Neural progenitor cell (in vitro differentiated cells): ENCODE measurements at regions not wholly inside any gene's neighbourhood (a gene's known extent, or its start where the extent isn't known, plus 50 kb on each side); places are given as distances from the start of the nearest gene placed in this dataset.

Experiments used
- DNase-seq: peaks from one replicate; pipeline ENCODE4 v3.0.0-alpha.2; 2016; ENCODE audit warnings: low spot score
- H2AFZ ChIP-seq: fragments of 200-600 bp; sonication (generic); replicated peaks from 2 replicates; pipeline ENCODE4 v1.6.1; 2016; ENCODE audit warnings: antibody characterized with exemption
- H3F3A ChIP-seq: fragments of 200-600 bp; sonication (generic); 2 replicates; pipeline ENCODE4 v1.6.1; 2016; ENCODE audit warnings: antibody characterized with exemption, low read depth
- H3K27ac ChIP-seq: fragments of 200-600 bp; sonication (generic); 2 replicates; pipeline ENCODE4 v1.5.1; 2016; ENCODE audit warnings: mild to moderate bottlenecking
- H3K27me3 ChIP-seq: fragments of 200-600 bp; sonication (generic); 2 replicates; pipeline ENCODE4 v1.6.1; 2016; ENCODE audit warnings: mild to moderate bottlenecking, moderate library complexity
- H3K36me3 ChIP-seq: fragments of 200-600 bp; sonication (generic); 2 replicates; pipeline ENCODE4 v1.5.1; 2016
- H3K4me1 ChIP-seq: fragments of 200-600 bp; sonication (generic); 2 replicates; pipeline ENCODE4 v1.6.1; 2016; ENCODE audit warnings: mixed run types
- H3K4me2 ChIP-seq: fragments of 200-600 bp; sonication (generic); 2 replicates; pipeline ENCODE4 v1.6.1; 2016
- H3K4me3 ChIP-seq: fragments of 200-600 bp; sonication (generic); 2 replicates; pipeline ENCODE4 v1.5.1; 2016
- H3K79me2 ChIP-seq: fragments of 200-600 bp; sonication (generic); 2 replicates; pipeline ENCODE4 v1.6.1; 2016; ENCODE audit warnings: low read depth
- H3K9ac ChIP-seq: fragments of 200-600 bp; sonication (generic); 2 replicates; pipeline ENCODE4 v1.6.1; 2016
- H3K9me3 ChIP-seq: fragments of 200-600 bp; sonication (generic); 2 replicates; pipeline ENCODE4 v1.5.1; 2016; ENCODE audit warnings: low read depth
- H4K20me1 ChIP-seq: fragments of 200-600 bp; sonication (generic); 2 replicates; pipeline ENCODE4 v1.6.1; 2016; ENCODE audit warnings: low read depth
- H3K27ac Mint-ChIP-seq: 3 replicates; pipeline ENCODE4 v1.8.0; 2021; ENCODE audit warnings: mixed read lengths
- H3K27me3 Mint-ChIP-seq: 2 replicates; pipeline ENCODE4 v1.8.0; 2022; ENCODE audit warnings: low read depth, mild to moderate bottlenecking, inconsistent platforms, moderate library complexity, mixed read lengths; ENCODE audit not compliant: insufficient read depth
- H3K36me3 Mint-ChIP-seq: 3 replicates; pipeline ENCODE4 v1.8.0; 2021; ENCODE audit warnings: mixed read lengths
- H3K4me1 Mint-ChIP-seq: 3 replicates; pipeline ENCODE4 v1.8.0; 2021; ENCODE audit warnings: mixed read lengths
- H3K4me3 Mint-ChIP-seq: 3 replicates; pipeline ENCODE4 v1.8.0; 2021; ENCODE audit warnings: mild to moderate bottlenecking, moderate library complexity, mixed read lengths
- H3K9me3 Mint-ChIP-seq: 3 replicates; pipeline ENCODE4 v1.8.0; 2020; ENCODE audit warnings: mixed read lengths
- EZH2 ChIP-seq: fragments of 200-600 bp; sonication (generic); IDR thresholded peaks from 2 replicates; pipeline ENCODE4 v1.6.1; 2017; ENCODE audit warnings: antibody characterized with exemption, mild to moderate bottlenecking, moderate library complexity
- EZH2phosphoT487 ChIP-seq: fragments of 200-600 bp; sonication (generic); IDR thresholded peaks from 2 replicates; pipeline ENCODE4 v1.6.1; 2017; ENCODE audit warnings: antibody characterized with exemption
- TF ChIP-seq, protein P1 (sequence below): fragments of 200-600 bp; sonication (generic); IDR thresholded peaks from 2 replicates; pipeline ENCODE4 v1.5.1; 2017; ENCODE audit warnings: antibody characterized with exemption, mild to moderate bottlenecking

DNA sequence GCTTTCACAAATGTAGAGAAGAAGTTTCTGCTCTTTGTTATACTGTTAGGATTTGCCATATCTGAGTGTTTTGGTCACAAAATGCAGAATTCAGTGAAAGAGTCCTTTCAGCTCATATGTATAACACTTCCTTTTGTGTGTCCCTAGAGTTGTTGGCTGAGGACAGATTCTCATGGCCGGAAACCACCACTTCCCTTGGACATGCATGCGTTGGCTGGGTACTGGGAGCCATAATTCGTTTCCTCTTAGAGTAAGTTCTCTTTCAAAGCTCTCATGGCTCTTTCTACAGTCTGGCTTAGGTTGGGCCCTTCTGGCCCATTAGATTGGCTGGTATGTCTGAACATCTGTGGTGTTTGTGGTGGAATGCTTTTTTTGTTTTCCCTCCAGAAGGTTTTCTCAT is 298.5 kb downstream of the DIPK2A start:
- H3K27me3 ChIP-seq, result no peaks in the 10 kb centered on the region
- H2AFZ ChIP-seq, result no peak overlapping the region
- no peaks in the 10 kb centered on the region for H3F3A ChIP-seq
- no peaks in the 10 kb centered on the region for H3K36me3 Mint-ChIP-seq
- H3K27ac Mint-ChIP-seq, result no peak overlapping the region
- no peaks in the 10 kb centered on the region for H3K4me1 Mint-ChIP-seq
- no peak overlapping the region for H3K9ac ChIP-seq
- no peaks in the 10 kb centered on the region for H3K9me3 Mint-ChIP-seq
- no peaks in the 10 kb centered on the region for H4K20me1 ChIP-seq
- H3K27ac ChIP-seq, result no peak overlapping the region
- H3K36me3 ChIP-seq, result no peaks in the 10 kb centered on the region
- TF ChIP-seq EZH2phosphoT487 (no peak), EZH2 (no peak)
- TF ChIP-seq, protein P1, sequence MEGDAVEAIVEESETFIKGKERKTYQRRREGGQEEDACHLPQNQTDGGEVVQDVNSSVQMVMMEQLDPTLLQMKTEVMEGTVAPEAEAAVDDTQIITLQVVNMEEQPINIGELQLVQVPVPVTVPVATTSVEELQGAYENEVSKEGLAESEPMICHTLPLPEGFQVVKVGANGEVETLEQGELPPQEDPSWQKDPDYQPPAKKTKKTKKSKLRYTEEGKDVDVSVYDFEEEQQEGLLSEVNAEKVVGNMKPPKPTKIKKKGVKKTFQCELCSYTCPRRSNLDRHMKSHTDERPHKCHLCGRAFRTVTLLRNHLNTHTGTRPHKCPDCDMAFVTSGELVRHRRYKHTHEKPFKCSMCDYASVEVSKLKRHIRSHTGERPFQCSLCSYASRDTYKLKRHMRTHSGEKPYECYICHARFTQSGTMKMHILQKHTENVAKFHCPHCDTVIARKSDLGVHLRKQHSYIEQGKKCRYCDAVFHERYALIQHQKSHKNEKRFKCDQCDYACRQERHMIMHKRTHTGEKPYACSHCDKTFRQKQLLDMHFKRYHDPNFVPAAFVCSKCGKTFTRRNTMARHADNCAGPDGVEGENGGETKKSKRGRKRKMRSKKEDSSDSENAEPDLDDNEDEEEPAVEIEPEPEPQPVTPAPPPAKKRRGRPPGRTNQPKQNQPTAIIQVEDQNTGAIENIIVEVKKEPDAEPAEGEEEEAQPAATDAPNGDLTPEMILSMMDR, result no peak
- no peak overlapping the region for H3K4me2 ChIP-seq
- H3K4me3 ChIP-seq, result no peak overlapping the region
- no peaks in the 10 kb centered on the region for H3K9me3 ChIP-seq
- no peak for DNase-seq
- H3K4me1 ChIP-seq, result no peaks in the 10 kb centered on the region
- peaks cover 3% of the 10 kb centered on the region for H3K27me3 Mint-ChIP-seq
- H3K4me3 Mint-ChIP-seq, result no peak overlapping the region
- no peaks in the 10 kb centered on the region for H3K79me2 ChIP-seq

GRCh38 chr3:144272680-144273079 is 301.1 kb downstream of the DIPK2A start:
- Histone ChIP-seq H3K4me1 (no peaks in the 10 kb centered on the region), H3F3A (no peaks in the 10 kb centered on the region), H4K20me1 (no peaks in the 10 kb centered on the region), H3K27me3 (no peaks in the 10 kb centered on the region), H3K27ac (no peak overlapping the region), H3K36me3 (no peaks in the 10 kb centered on the region), H3K9ac (no peak overlapping the region), H3K79me2 (no peaks in the 10 kb centered on the region), H3K4me3 (no peak overlapping the region), H3K9me3 (no peaks in the 10 kb centered on the region), H2AFZ (no peak overlapping the region), H3K4me2 (no peak overlapping the region)
- no peak for DNase-seq
- Mint-ChIP-seq H3K4me1 (no peaks in the 10 kb centered on the region), H3K36me3 (no peaks in the 10 kb centered on the region), H3K9me3 (no peaks in the 10 kb centered on the region), H3K27me3 (peaks cover 3% of the 10 kb centered on the region), H3K27ac (no peak overlapping the region), H3K4me3 (no peak overlapping the region)
- TF ChIP-seq, protein P1, result no peak

DNA sequence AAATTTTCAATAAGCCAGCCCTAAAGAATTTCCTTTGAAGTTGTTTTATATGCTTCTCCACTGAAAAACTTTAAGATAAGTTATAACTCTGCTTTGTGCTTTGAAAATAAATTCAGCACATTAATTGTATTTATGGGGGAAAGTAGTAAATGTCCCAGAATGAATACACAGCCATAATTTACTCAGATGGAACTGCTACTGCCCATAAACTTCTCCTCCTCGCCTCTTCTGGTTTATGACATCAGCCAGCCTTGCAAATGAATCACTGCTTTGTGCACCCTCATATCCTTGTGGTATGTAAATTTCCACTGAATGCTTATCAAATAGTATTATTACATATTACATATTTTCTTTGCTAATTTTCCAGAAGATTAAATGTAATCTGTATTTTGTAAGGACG is 302.0 kb downstream of the DIPK2A start:
- H4K20me1 ChIP-seq, result no peaks in the 10 kb centered on the region
- no peak overlapping the region for H2AFZ ChIP-seq
- no peak overlapping the region for H3K4me3 Mint-ChIP-seq
- no peaks in the 10 kb centered on the region for H3K79me2 ChIP-seq
- no peaks in the 10 kb centered on the region for H3K9me3 Mint-ChIP-seq
- H3K4me1 Mint-ChIP-seq, result no peaks in the 10 kb centered on the region
- TF ChIP-seq EZH2 (no peak), EZH2phosphoT487 (no peak)
- TF ChIP-seq, protein P1, result no peak
- H3K4me1 ChIP-seq, result no peaks in the 10 kb centered on the region
- H3K36me3 ChIP-seq, result no peaks in the 10 kb centered on the region
- H3K4me2 ChIP-seq, result no peak overlapping the region
- H3K4me3 ChIP-seq, result no peak overlapping the region
- H3K9me3 ChIP-seq, result no peaks in the 10 kb centered on the region
- H3K27ac Mint-ChIP-seq, result no peak overlapping the region
- no peak overlapping the region for H3K27ac ChIP-seq
- DNase-seq, result no peak
- no peak overlapping the region for H3K9ac ChIP-seq
- H3K27me3 Mint-ChIP-seq, result peaks cover 3% of the 10 kb centered on the region
- H3K27me3 ChIP-seq, result no peaks in the 10 kb centered on the region
- no peaks in the 10 kb centered on the region for H3F3A ChIP-seq
- H3K36me3 Mint-ChIP-seq, result no peaks in the 10 kb centered on the region

- Histone ChIP-seq H4K20me1 (no peaks in the 10 kb centered on the region), H3F3A (no peaks in the 10 kb centered on the region), H3K9me3 (no peaks in the 10 kb centered on the region), H3K27ac (no peak overlapping the region), H3K4me1 (no peaks in the 10 kb centered on the region), H3K36me3 (no peaks in the 10 kb centered on the region), H3K4me2 (no peak overlapping the region), H3K27me3 (no peaks in the 10 kb centered on the region), H3K79me2 (no peaks in the 10 kb centered on the region), H2AFZ (no peak overlapping the region), H3K4me3 (no peak overlapping the region), H3K9ac (no peak overlapping the region)
- Mint-ChIP-seq H3K4me3 (no peak overlapping the region), H3K27me3 (peaks cover 3% of the 10 kb centered on the region), H3K36me3 (no peaks in the 10 kb centered on the region), H3K9me3 (no peaks in the 10 kb centered on the region), H3K27ac (no peak overlapping the region), H3K4me1 (no peaks in the 10 kb centered on the region)
- TF ChIP-seq, protein P1, result no peak
- TF ChIP-seq EZH2 (no peak), EZH2phosphoT487 (no peak)
- DNase-seq, result no peak
Measured at GRCh38 chr3:144275005-144275404, 303.4 kb downstream of the DIPK2A start.
